CD14-positive monocyte (primary cell): ENCODE measurements at regions not wholly inside any gene's neighbourhood (a gene's known extent, or its start where the extent isn't known, plus 50 kb on each side); places are given as distances from the start of the nearest gene placed in this dataset.

ENCODE experiments used
- DNase-seq, 3 donors: peaks; one replicate each; pipeline ENCODE4 v3.0.0-alpha.2; 2011 to 2022
- H2AFZ ChIP-seq: 2 replicates; pipeline ENCODE4 v1.6.0; 2012; ENCODE audit warnings: mild to moderate bottlenecking, low read depth, low read length, inconsistent platforms; ENCODE audit not compliant: insufficient read depth, poor library complexity, severe bottlenecking
- H3K27ac ChIP-seq, 2 donors: 1 replicate in 1 of 2; 2 replicates in 1 of 2; pipeline ENCODE4 v1.5.1; 2012 to 2013; ENCODE audit warnings: low read length in 2 of 2, control low read depth in 1 of 2, inconsistent platforms in 1 of 2, low read depth in 1 of 2, mild to moderate bottlenecking in 1 of 2
- H3K27me3 ChIP-seq, 2 donors: one replicate each; pipeline versions ENCODE4 v1.6.0 to v1.6.1; 2011 to 2013; ENCODE audit warnings: low read length in 2 of 2; ENCODE audit not compliant: control insufficient read depth in 2 of 2, insufficient read depth in 2 of 2
- H3K36me3 ChIP-seq, 2 donors: replicated peaks in 1 of 2; 1 replicate in 1 of 2; 2 replicates in 1 of 2; pipeline versions ENCODE4 v1.5.1 to v1.6.1; 2012 to 2013; ENCODE audit warnings: low read length in 2 of 2, control low read depth in 1 of 2, inconsistent platforms in 1 of 2, mild to moderate bottlenecking in 1 of 2; ENCODE audit not compliant: insufficient read depth in 2 of 2, control insufficient read depth in 1 of 2
- H3K4me1 ChIP-seq, 2 donors: 1 replicate in 1 of 2; 2 replicates in 1 of 2; pipeline versions ENCODE4 v1.5.1 to v1.6.1; 2012 to 2013; ENCODE audit warnings: low read length in 2 of 2, control low read depth in 1 of 2, inconsistent platforms in 1 of 2, mild to moderate bottlenecking in 1 of 2, moderate library complexity in 1 of 2; ENCODE audit not compliant: insufficient read depth in 2 of 2, control insufficient read depth in 1 of 2
- H3K4me2 ChIP-seq: replicated peaks from 2 replicates; pipeline ENCODE3; 2012; ENCODE audit warnings: low read length, moderate library complexity, mild to moderate bottlenecking; ENCODE audit not compliant: poor library complexity, severe bottlenecking; ENCODE audit errors: extremely low read depth
- H3K4me3 ChIP-seq, 3 experiments: fragments of 200-600 bp in 1 of 3; sonication (generic) in 1 of 3; replicated peaks in 1 of 3; 1 replicate in 2 of 3; 2 replicates in 1 of 3; pipeline ENCODE4 v1.5.1; 2011 to 2013; ENCODE audit warnings: low read length in 3 of 3, mild to moderate bottlenecking in 3 of 3, control low read depth in 2 of 3, low read depth in 2 of 3, inconsistent platforms in 1 of 3, moderate library complexity in 1 of 3
- H3K79me2 ChIP-seq: 2 replicates; pipeline ENCODE4 v1.6.0; 2012; ENCODE audit warnings: mild to moderate bottlenecking, control low read depth, inconsistent platforms, low read length, moderate library complexity; ENCODE audit not compliant: insufficient read depth
- H3K9ac ChIP-seq: 2 replicates; pipeline ENCODE4 v1.6.0; 2017; ENCODE audit warnings: low read length, mild to moderate bottlenecking; ENCODE audit not compliant: insufficient read depth, poor library complexity, severe bottlenecking
- H3K9me3 ChIP-seq, 2 donors: replicated peaks in 1 of 2; 1 replicate in 1 of 2; 2 replicates in 1 of 2; pipeline versions ENCODE4 v1.5.1 to v1.6.1; 2012 to 2013; ENCODE audit warnings: low read length in 2 of 2, control low read depth in 1 of 2; ENCODE audit not compliant: control insufficient read depth in 1 of 2, insufficient read depth in 1 of 2
- H4K20me1 ChIP-seq: 2 replicates; pipeline ENCODE4 v1.6.0; 2012; ENCODE audit warnings: mild to moderate bottlenecking, low read length, control low read depth, moderate library complexity; ENCODE audit not compliant: insufficient read depth
- H3K27ac Mint-ChIP-seq, 7 donors: one replicate each; pipeline ENCODE4 v1.8.0; 2020; ENCODE audit warnings: mild to moderate bottlenecking in 7 of 7, mixed read lengths in 7 of 7, moderate library complexity in 6 of 7, inconsistent platforms in 2 of 7
- H3K27me3 Mint-ChIP-seq, 3 donors: one replicate each; pipeline ENCODE4 v1.8.0; 2021 to 2022; ENCODE audit warnings: low read depth in 3 of 3, mild to moderate bottlenecking in 3 of 3, mixed read lengths in 3 of 3, moderate library complexity in 3 of 3, inconsistent platforms in 1 of 3
- H3K36me3 Mint-ChIP-seq, 2 donors: one replicate each; pipeline ENCODE4 v1.8.0; 2020; ENCODE audit warnings: mixed read lengths in 2 of 2, inconsistent platforms in 1 of 2, mild to moderate bottlenecking in 1 of 2
- H3K4me1 Mint-ChIP-seq: one replicate; pipeline ENCODE4 v1.8.0; 2020; ENCODE audit warnings: mild to moderate bottlenecking, mixed read lengths
- H3K4me3 Mint-ChIP-seq, 2 donors: one replicate each; pipeline ENCODE4 v1.8.0; 2020; ENCODE audit warnings: mild to moderate bottlenecking in 2 of 2, mixed read lengths in 2 of 2, moderate library complexity in 1 of 2
- H3K9me3 Mint-ChIP-seq, 7 donors: one replicate each; pipeline ENCODE4 v1.8.0; 2020 to 2022; ENCODE audit warnings: mixed read lengths in 7 of 7, mild to moderate bottlenecking in 6 of 7, moderate library complexity in 6 of 7, inconsistent platforms in 2 of 7
- WGBS: methylation state at CpG from one replicate; pipeline ENCODE4 v1.1.5; 2013; ENCODE audit warnings: missing lambda C conversion rate; ENCODE audit not compliant: insufficient coverage; 5-methylcytosine and 5-hydroxymethylcytosine counted together
- intact Hi-C, 2 donors: fragments of 100-400 bp; cut with micrococcal nuclease; formaldehyde crosslinking; loops; one replicate each; pipeline versions ENCODE4 v1.15.0 to v1.15.1; 2023
- TF ChIP-seq, protein P1 (sequence below): fragments of 200-600 bp; IDR thresholded peaks from one replicate; pipeline ENCODE4 v1.8.0; 2022; ENCODE audit warnings: antibody characterized with exemption, mild to moderate bottlenecking

DNA sequence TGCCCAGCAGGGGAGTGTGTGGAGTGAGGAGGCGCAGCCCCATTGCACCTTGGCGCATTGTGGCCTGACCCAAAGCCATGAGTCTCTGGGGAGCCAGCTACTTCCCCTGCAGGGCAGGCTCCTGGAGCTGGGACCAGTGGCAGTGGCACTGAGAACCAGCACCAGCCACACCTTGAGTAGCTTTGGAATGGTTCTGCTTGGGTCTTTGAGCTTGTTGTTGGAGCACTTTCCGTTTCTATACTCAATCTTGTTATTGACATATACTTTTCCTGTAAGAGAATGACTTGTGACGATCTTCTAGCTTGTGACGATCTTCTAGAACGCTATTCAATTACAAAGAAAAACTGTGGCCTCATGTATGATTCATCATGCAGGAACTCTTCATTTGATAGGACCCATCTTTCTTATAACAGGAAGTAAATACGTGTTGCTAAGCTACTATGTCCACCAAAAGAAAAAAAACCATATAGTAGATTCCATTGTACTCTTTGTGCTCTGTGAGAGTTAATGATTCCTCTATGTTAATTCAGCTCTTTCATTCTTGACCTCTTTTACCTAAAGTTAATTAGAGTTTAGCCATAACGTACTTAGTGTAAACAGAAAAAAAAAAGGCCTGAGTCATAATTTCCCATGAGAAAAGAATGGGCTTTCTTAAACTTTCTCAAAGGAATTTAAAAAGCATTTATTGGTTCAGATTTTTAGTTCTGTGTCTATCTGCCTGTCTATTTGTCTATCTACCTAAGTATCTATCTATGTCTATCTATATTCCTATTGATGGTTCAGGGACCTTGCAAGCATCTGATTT lies 113.1 kb downstream of the GATA6 start:
- H3K9ac ChIP-seq: no peak overlapping the region
- 90% methylated on average over 3 of the region's 8 CpGs for WGBS
- no peaks in the 10 kb centered on the region for H4K20me1 ChIP-seq
- no peaks in the 10 kb centered on the region for H3K36me3 ChIP-seq
- H3K4me2 ChIP-seq: no peak overlapping the region
- peak overlapping the region; percentile 44 to 62 for H3K27ac ChIP-seq
- H3K9me3 Mint-ChIP-seq: peaks cover 0 to 10% (median 5%) of the 10 kb centered on the region in 7 donors
- H2AFZ ChIP-seq: no peak overlapping the region
- DNase-seq: peak; percentile 62 to 81 (median 77)
- no peaks in the 10 kb centered on the region for H3K79me2 ChIP-seq
- H3K27me3 Mint-ChIP-seq: peaks cover 0 to 2% (median 0%) of the 10 kb centered on the region in 3 donors
- no peaks in the 10 kb centered on the region for H3K9me3 ChIP-seq
- peaks cover 32 to 34% of the 10 kb centered on the region in 2 donors for H3K4me1 ChIP-seq
- H3K36me3 Mint-ChIP-seq: peaks cover 0 to 3% of the 10 kb centered on the region in 2 donors
- TF ChIP-seq, protein P1, sequence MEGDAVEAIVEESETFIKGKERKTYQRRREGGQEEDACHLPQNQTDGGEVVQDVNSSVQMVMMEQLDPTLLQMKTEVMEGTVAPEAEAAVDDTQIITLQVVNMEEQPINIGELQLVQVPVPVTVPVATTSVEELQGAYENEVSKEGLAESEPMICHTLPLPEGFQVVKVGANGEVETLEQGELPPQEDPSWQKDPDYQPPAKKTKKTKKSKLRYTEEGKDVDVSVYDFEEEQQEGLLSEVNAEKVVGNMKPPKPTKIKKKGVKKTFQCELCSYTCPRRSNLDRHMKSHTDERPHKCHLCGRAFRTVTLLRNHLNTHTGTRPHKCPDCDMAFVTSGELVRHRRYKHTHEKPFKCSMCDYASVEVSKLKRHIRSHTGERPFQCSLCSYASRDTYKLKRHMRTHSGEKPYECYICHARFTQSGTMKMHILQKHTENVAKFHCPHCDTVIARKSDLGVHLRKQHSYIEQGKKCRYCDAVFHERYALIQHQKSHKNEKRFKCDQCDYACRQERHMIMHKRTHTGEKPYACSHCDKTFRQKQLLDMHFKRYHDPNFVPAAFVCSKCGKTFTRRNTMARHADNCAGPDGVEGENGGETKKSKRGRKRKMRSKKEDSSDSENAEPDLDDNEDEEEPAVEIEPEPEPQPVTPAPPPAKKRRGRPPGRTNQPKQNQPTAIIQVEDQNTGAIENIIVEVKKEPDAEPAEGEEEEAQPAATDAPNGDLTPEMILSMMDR: no peak
- H3K27ac Mint-ChIP-seq: peak overlapping the region; percentile 56 to 92 (median 79)
- intact Hi-C loops: no loop called here
- no peaks in the 10 kb centered on the region for H3K27me3 ChIP-seq
- H3K4me1 Mint-ChIP-seq: peaks cover 34% of the 10 kb centered on the region
- H3K4me3 ChIP-seq: no peak overlapping the region
- H3K4me3 Mint-ChIP-seq: no peak overlapping the region

DNA sequence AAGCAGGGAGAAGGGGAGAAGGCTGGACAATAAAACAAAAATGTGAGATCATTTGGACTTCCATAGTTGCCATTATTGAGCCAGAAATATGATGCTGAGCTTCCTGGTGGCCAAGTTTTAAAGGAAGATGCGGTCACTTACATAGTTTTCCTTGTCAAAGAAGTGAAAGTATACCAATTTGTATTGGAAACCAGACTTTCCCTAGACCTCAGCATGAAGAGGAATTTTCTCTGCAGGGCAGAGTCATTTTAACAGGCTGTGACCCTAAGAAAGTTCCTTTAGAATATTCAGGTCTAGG lies 111.0 kb downstream of the GATA6 start:
- no peak overlapping the region for H3K4me2 ChIP-seq
- Mint-ChIP-seq H3K4me1 (peaks cover 15% of the 10 kb centered on the region), H3K36me3 (peaks cover 0 to 3% of the 10 kb centered on the region in 2 donors), H3K27me3 (peaks cover 0 to 4% (median 0%) of the 10 kb centered on the region in 3 donors), H3K9me3 (peaks cover 0 to 9% (median 4%) of the 10 kb centered on the region in 7 donors), H3K27ac (peak overlapping the region in 1 of 7 donors; percentile 30), H3K4me3 (no peak overlapping the region)
- H3K9ac ChIP-seq: no peak overlapping the region
- intact Hi-C loops: no loop called here
- H2AFZ ChIP-seq: no peak overlapping the region
- H4K20me1 ChIP-seq: no peaks in the 10 kb centered on the region
- no peaks in the 10 kb centered on the region for H3K79me2 ChIP-seq
- H3K27me3 ChIP-seq: no peaks in the 10 kb centered on the region
- no CpG with 5 or more reads among the region's 1 CpG for WGBS
- TF ChIP-seq, protein P1: no peak
- no peaks in the 10 kb centered on the region for H3K9me3 ChIP-seq
- peaks cover 13 to 15% of the 10 kb centered on the region in 2 donors for H3K4me1 ChIP-seq
- DNase-seq: no peak
- H3K36me3 ChIP-seq: no peaks in the 10 kb centered on the region
- H3K27ac ChIP-seq: no peak overlapping the region
- H3K4me3 ChIP-seq: no peak overlapping the region
